GM12873 (cell line): ENCODE measurements at regions not wholly inside any gene's neighbourhood (a gene's known extent, or its start where the extent isn't known, plus 50 kb on each side); places are given as distances from the start of the nearest gene placed in this dataset.

Experiments
- TF ChIP-seq, protein P1 (sequence below): IDR thresholded peaks from 2 replicates; pipeline ENCODE4 v1.5.1; 2012; ENCODE audit warnings: low read depth, mild to moderate bottlenecking, moderate library complexity, low read length, control low read depth; ENCODE audit not compliant: insufficient read depth; ENCODE audit errors: missing control alignments

GRCh38 chr12:91406920-91407341, 224.3 kb upstream of the DCN start:
- TF ChIP-seq, protein P1, sequence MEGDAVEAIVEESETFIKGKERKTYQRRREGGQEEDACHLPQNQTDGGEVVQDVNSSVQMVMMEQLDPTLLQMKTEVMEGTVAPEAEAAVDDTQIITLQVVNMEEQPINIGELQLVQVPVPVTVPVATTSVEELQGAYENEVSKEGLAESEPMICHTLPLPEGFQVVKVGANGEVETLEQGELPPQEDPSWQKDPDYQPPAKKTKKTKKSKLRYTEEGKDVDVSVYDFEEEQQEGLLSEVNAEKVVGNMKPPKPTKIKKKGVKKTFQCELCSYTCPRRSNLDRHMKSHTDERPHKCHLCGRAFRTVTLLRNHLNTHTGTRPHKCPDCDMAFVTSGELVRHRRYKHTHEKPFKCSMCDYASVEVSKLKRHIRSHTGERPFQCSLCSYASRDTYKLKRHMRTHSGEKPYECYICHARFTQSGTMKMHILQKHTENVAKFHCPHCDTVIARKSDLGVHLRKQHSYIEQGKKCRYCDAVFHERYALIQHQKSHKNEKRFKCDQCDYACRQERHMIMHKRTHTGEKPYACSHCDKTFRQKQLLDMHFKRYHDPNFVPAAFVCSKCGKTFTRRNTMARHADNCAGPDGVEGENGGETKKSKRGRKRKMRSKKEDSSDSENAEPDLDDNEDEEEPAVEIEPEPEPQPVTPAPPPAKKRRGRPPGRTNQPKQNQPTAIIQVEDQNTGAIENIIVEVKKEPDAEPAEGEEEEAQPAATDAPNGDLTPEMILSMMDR, result no peak

- TF ChIP-seq, protein P1, result no peak
Measured at GRCh38 chr12:91404441-91404840, 221.8 kb upstream of the DCN start.

- TF ChIP-seq, protein P1, result no peak
Measured at GRCh38 chr12:91401190-91401589, 218.6 kb upstream of the DCN start.

DNA sequence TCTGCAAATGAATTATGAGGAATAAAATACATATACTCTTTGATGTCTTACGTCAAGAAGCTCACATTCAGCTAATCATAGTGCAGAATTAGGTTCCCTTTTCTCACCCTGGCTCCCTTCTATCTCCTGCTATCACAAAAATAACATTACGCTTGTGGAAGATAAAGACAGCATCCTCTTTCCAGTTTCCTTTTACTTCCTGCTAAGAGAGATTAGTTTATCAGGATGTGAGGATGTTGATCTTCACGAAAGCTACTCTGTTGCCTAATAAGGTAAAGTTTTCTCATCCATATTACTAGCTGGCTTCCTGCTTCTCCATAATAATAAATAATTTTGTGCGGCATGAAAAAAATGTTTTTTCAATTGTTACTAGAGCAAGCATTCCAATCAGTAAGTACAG, 217.7 kb upstream of the DCN start:
- TF ChIP-seq, protein P1, result no peak

- TF ChIP-seq, protein P1, result no peak
Measured at GRCh38 chr12:91397866-91398532, 215.4 kb upstream of the DCN start.

DNA sequence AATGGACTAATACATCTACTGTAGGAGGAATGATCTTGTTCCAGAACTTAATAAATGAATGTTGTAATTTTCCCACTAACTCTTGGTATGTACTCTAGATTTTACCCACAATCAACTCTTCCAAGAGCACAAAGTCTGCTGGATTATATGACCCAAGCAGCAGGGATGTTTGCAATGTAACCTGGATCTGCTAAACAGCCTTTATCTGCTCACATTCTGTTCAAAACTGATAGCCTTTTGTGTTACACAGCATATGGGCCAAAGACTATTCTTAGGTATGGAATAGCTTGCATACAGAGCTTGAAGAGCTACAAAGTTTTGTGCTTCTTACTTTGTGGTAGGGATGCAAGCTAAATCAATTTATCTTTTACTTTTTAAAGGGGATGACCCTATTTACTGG, 213.7 kb upstream of the DCN start:
- TF ChIP-seq, protein P1, result no peak

DNA sequence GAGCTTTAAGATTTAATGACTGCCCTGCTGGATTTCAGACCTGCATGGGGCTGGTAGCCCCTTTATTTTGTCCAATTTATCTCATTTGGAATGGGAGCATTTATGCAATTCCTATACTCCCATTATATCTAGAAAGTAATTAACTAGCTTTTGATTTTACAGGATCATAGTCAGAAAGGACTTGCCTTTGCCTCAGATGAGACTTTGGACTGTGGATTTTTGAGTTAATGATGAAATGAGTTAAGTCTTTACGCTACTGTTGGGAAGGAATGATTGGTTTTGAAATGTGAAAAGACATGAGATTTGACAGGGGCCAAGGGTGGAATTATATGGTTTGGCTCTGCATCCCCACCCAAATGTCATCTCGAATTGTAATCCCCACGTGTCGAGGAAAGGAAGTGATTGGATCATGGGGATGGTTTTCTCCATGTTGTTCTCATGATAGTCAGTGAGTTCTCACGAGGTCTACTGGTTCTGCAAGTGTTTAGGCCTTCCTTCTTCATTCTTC, 213.1 kb upstream of the DCN start:
- TF ChIP-seq, protein P1, result no peak
